HL-60 (cell line): ENCODE measurements at regions not wholly inside any gene's neighbourhood (a gene's known extent, or its start where the extent isn't known, plus 50 kb on each side); places are given as distances from the start of the nearest gene placed in this dataset.

Experiments
- DNase-seq, 2 experiments: peaks; one replicate each; pipeline ENCODE4 v3.0.0-alpha.2; 2010 to 2020; ENCODE audit warnings: low read depth in 1 of 2, low spot score in 1 of 2
- H3K27ac ChIP-seq: fragments of 250-450 bp; sonication (Bioruptor Pico); replicated peaks from 2 replicates; pipeline ENCODE4 v1.5.1; 2020; ENCODE audit warnings: mild to moderate bottlenecking, moderate library complexity
- H3K27me3 ChIP-seq: fragments of 250-450 bp; sonication (Bioruptor Pico); 2 replicates; pipeline ENCODE4 v1.5.1; 2021; ENCODE audit warnings: mild to moderate bottlenecking, moderate library complexity; ENCODE audit not compliant: insufficient read depth, poor library complexity, severe bottlenecking
- H3K4me3 ChIP-seq: replicated peaks from 2 replicates; pipeline ENCODE4 v1.5.1; 2011; ENCODE audit warnings: mild to moderate bottlenecking, control low read depth, low read length; ENCODE audit not compliant: insufficient read depth
- CTCF ChIP-seq: IDR thresholded peaks from one replicate; pipeline ENCODE4 v1.5.1; 2011; ENCODE audit warnings: low read length, control low read depth, inconsistent platforms; ENCODE audit not compliant: insufficient read depth
- GABPA ChIP-seq: IDR thresholded peaks from 2 replicates; pipeline ENCODE4 v1.6.1; 2012; ENCODE audit warnings: low read depth
- POLR2AphosphoS5 ChIP-seq: IDR thresholded peaks from 2 replicates; pipeline ENCODE4 v1.6.1; 2012; ENCODE audit warnings: low read depth
- REST ChIP-seq: IDR thresholded peaks from 2 replicates; pipeline ENCODE4 v1.6.1; 2012; ENCODE audit warnings: low read depth; ENCODE audit not compliant: insufficient replicate concordance
- SPI1 ChIP-seq: IDR thresholded peaks from 2 replicates; pipeline ENCODE4 v1.6.1; 2012; ENCODE audit warnings: low read depth, mild to moderate bottlenecking, borderline replicate concordance

GRCh38 chr6:151164383-151164782, 75.4 kb upstream of the AKAP12 start:
- TF ChIP-seq POLR2AphosphoS5: no peak
- no peak for TF ChIP-seq GABPA
- no peak for TF ChIP-seq SPI1
- TF ChIP-seq CTCF: no peak
- no peak for TF ChIP-seq REST
- no peaks in the 10 kb centered on the region for H3K27me3 ChIP-seq
- no peak overlapping the region for H3K4me3 ChIP-seq
- no peak overlapping the region for H3K27ac ChIP-seq
- no peak for DNase-seq

GRCh38 chr6:151166180-151166579, 73.6 kb upstream of the AKAP12 start:
- no peaks in the 10 kb centered on the region for H3K27me3 ChIP-seq
- TF ChIP-seq CTCF (no peak), POLR2AphosphoS5 (no peak), GABPA (no peak), SPI1 (no peak), REST (no peak)
- DNase-seq: no peak
- no peak overlapping the region for H3K27ac ChIP-seq
- no peak overlapping the region for H3K4me3 ChIP-seq

- no peak for TF ChIP-seq CTCF
- no peak for TF ChIP-seq POLR2AphosphoS5
- TF ChIP-seq GABPA: no peak
- no peak for TF ChIP-seq REST
- TF ChIP-seq SPI1: no peak
- Histone ChIP-seq H3K4me3 (no peak overlapping the region), H3K27ac (no peak overlapping the region), H3K27me3 (no peaks in the 10 kb centered on the region)
- no peak for DNase-seq
Measured at GRCh38 chr6:151167034-151167433, 72.7 kb upstream of the AKAP12 start.
